Upper lobe of left lung (tissue), 4 donors: ENCODE measurements at regions not wholly inside any gene's neighbourhood (a gene's known extent, or its start where the extent isn't known, plus 50 kb on each side); places are given as distances from the start of the nearest gene placed in this dataset.

Source experiments
- POLR2A ChIP-seq, 4 donors: fragments of 450-650 bp; IDR thresholded peaks; one replicate each; pipeline ENCODE4 v1.5.1; 2016 to 2017; ENCODE audit warnings: antibody characterized with exemption in 4 of 4, mild to moderate bottlenecking in 2 of 4
- POLR2AphosphoS5 ChIP-seq, 2 donors: sonication (generic); formaldehyde crosslinking; IDR thresholded peaks; one replicate each; pipeline ENCODE4 v1.5.1; 2017; ENCODE audit warnings: antibody characterized with exemption in 2 of 2
- TF ChIP-seq, protein P1 (sequence below), 6 experiments: fragments of 450-650 bp in 4 of 6; fragments of 200-600 bp in 2 of 6; sonication (generic) in 2 of 6; IDR thresholded peaks; one replicate each; pipeline ENCODE4 v1.5.1; 2016 to 2019; ENCODE audit warnings: antibody characterized with exemption in 6 of 6

DNA sequence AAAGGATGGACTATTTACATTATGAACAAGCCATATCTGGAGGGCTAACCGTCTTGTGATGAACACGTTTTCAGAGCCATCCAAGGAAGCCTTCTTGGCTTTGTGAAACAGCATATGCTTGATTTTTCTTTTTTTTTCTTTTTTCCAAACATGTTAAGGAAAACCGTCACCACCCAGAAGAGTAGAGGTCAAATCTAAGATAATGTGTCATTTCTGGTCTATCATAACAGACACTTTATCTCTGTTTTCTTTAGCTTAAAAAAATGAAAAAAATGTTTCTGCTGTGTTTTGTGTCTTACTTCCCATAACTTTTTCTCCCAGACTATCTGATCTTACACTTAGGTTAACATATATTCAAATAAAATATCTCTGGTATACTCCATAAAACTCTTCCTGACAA lies 76.1 kb upstream of the DGKB start:
- TF ChIP-seq, protein P1, sequence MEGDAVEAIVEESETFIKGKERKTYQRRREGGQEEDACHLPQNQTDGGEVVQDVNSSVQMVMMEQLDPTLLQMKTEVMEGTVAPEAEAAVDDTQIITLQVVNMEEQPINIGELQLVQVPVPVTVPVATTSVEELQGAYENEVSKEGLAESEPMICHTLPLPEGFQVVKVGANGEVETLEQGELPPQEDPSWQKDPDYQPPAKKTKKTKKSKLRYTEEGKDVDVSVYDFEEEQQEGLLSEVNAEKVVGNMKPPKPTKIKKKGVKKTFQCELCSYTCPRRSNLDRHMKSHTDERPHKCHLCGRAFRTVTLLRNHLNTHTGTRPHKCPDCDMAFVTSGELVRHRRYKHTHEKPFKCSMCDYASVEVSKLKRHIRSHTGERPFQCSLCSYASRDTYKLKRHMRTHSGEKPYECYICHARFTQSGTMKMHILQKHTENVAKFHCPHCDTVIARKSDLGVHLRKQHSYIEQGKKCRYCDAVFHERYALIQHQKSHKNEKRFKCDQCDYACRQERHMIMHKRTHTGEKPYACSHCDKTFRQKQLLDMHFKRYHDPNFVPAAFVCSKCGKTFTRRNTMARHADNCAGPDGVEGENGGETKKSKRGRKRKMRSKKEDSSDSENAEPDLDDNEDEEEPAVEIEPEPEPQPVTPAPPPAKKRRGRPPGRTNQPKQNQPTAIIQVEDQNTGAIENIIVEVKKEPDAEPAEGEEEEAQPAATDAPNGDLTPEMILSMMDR (IDR thresholded peaks at IDR 0.05) = no peak
- TF ChIP-seq POLR2A (IDR thresholded peaks at IDR 0.05) (no peak), POLR2AphosphoS5 (IDR thresholded peaks at IDR 0.05) (no peak)
